ENCODE measurements at regions not wholly inside any gene's neighbourhood (a gene's known extent, or its start where the extent isn't known, plus 50 kb on each side); places are given as distances from the start of the nearest gene placed in this dataset.

- TF ChIP-seq CTCF (conservative IDR thresholded peaks at IDR 0.05; ENCODE audit: low read depth in 2 of 2) = no peak
- no peak for TF ChIP-seq EZH2 (IDR thresholded peaks at IDR 0.05; ENCODE audit: low read depth, unreplicated experiment)
- TF ChIP-seq POLR2AphosphoS5 (IDR thresholded peaks at IDR 0.05; ENCODE audit: low read depth) = no peak
- TF ChIP-seq REST (IDR thresholded peaks at IDR 0.05; ENCODE audit: unreplicated experiment) = no peak
Observed at GRCh38 chr20:10921491-10922010, 247.8 kb upstream of the JAG1 start.

Data from GM23338 (cell line).